ENCODE measurements at regions not wholly inside any gene's neighbourhood (a gene's known extent, or its start where the extent isn't known, plus 50 kb on each side); places are given as distances from the start of the nearest gene placed in this dataset.

- TF ChIP-seq CTCF (IDR thresholded peaks at IDR 0.05) (no peak), EZH2 (IDR thresholded peaks at IDR 0.05) (no peak), EZH2phosphoT487 (IDR thresholded peaks at IDR 0.05) (no peak)
Measured at GRCh38 chr7:125727215-125727614, 797.6 kb upstream of the POT1 start.
